ENCODE measurements at regions not wholly inside any gene's neighbourhood (a gene's known extent, or its start where the extent isn't known, plus 50 kb on each side); places are given as distances from the start of the nearest gene placed in this dataset.
"Not testable (repeated sequence)": the region's sequence is repeated elsewhere in the genome, so short reads cannot be mapped to it uniquely, and the experiment has no call there.

DNA sequence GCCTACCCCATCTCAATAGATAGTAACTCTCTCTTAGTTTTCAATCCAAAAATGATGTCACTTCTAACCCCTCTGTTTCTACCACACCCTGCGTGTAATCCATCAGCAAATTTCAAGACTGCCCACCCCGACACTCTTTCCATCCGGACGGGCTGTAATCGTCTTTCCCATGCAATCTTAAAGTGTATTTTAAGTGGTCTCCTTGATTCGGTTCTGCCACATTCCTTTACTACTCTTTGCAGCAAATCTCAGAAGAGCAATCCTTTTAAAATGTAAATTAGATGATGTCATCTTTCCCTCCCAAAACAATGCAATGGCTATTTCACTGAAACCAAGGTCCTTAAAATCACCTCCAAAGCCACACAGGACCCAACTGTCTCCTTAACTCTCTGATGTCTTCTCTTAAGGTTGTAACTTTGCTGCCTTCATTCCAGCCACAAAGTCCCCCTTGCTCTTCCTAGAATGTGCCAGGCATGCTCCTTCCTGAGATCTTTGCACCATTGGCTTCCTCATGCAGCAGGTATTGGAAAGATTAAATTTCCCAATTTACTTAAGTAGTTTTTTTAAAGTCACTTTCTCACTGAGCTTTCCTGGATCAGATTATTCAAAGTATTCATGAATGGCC, 932.5 kb upstream of the WWC1 start:
- no peaks in the 10 kb centered on the region for H3K4me1 ChIP-seq (ENCODE audit: control insufficient read depth in 1 of 2, insufficient read depth in 2 of 2, low read length in 2 of 2)
- H3K27ac ChIP-seq (ENCODE audit: low read length): no peak overlapping the region
- no peaks in the 10 kb centered on the region for H3K9me3 ChIP-seq (ENCODE audit: control insufficient read depth in 1 of 2, low read length in 2 of 2)
- no peak overlapping the region for H3K4me3 ChIP-seq (ENCODE audit: low read depth in 1 of 2, low read length in 2 of 2)
- H3K36me3 ChIP-seq (ENCODE audit: control insufficient read depth in 1 of 2, insufficient read depth in 2 of 2, low read length in 2 of 2): no peaks in the 10 kb centered on the region
- H3K27me3 ChIP-seq (ENCODE audit: low read depth, low read length): no peaks in the 10 kb centered on the region

DNA sequence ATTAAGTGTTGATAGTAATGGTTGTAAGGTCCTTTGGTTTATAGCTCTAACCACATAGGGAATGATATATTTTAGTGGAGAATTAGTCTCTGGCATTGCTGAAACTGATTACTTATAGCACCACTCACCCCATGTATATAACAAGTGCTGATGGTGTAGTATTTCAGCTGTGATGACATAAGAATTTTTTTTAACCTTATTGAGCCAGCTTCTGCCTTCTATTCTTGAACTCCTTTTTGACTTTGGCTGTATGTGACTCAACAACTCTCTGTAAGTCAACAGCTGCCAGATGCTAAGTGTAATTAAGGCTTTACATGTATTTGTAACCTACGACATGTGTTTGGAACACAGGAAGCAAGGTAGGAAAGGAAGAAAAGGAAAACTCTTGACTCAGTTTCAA, 929.6 kb upstream of the WWC1 start:
- Histone ChIP-seq H3K4me3 (ENCODE audit: low read depth in 1 of 2, low read length in 2 of 2) (no peak overlapping the region), H3K27me3 (ENCODE audit: low read depth, low read length) (no peaks in the 10 kb centered on the region), H3K36me3 (ENCODE audit: control insufficient read depth in 1 of 2, insufficient read depth in 2 of 2, low read length in 2 of 2) (no peaks in the 10 kb centered on the region), H3K4me1 (ENCODE audit: control insufficient read depth in 1 of 2, insufficient read depth in 2 of 2, low read length in 2 of 2) (no peaks in the 10 kb centered on the region), H3K9me3 (ENCODE audit: control insufficient read depth in 1 of 2, low read length in 2 of 2) (no peaks in the 10 kb centered on the region), H3K27ac (ENCODE audit: low read length) (no peak overlapping the region)

DNA sequence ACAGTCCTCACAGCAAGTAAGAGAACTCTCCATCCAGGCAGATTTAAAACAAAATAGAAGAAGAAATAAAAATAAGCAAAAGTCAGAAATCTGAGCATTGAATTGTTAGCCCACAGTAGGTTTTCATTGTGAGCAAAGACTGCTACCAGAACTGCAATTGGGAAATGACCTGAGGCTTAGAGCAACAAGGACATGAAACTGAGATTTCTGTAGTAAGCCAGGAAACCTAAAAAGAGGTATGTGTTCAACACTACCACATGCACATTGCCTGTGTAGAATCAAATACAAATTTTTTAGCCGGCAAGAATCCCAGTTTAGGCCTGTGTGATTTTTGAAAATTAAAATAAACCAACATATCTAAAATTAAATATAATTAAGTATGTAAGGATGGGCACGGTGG, 928.4 kb upstream of the WWC1 start:
- no peaks in the 10 kb centered on the region for H3K4me1 ChIP-seq (ENCODE audit: control insufficient read depth in 1 of 2, insufficient read depth in 2 of 2, low read length in 2 of 2)
- H3K27ac ChIP-seq (ENCODE audit: low read length): no peak overlapping the region
- no peaks in the 10 kb centered on the region for H3K36me3 ChIP-seq (ENCODE audit: control insufficient read depth in 1 of 2, insufficient read depth in 2 of 2, low read length in 2 of 2)
- no peaks in the 10 kb centered on the region for H3K9me3 ChIP-seq (ENCODE audit: control insufficient read depth in 1 of 2, low read length in 2 of 2)
- H3K27me3 ChIP-seq (ENCODE audit: low read depth, low read length): no peaks in the 10 kb centered on the region
- H3K4me3 ChIP-seq (ENCODE audit: low read depth in 1 of 2, low read length in 2 of 2): no peak overlapping the region

DNA sequence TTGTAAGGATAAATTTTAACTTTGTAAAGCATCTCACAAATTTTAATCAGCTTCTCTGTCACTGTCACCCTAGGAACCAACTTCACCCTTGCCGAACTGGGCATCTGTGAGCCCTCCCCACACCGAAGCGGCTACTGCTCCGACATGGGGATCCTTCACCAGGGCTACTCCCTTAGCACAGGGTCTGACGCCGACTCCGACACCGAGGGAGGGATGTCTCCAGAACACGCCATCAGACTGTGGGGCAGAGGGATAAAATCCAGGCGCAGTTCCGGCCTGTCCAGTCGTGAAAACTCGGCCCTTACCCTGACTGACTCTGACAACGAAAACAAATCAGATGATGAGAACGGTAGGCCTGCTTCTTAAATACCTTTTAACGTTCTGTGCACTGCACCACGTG, 916.3 kb upstream of the WWC1 start:
- no peak overlapping the region for H3K4me3 ChIP-seq (ENCODE audit: low read depth in 1 of 2, low read length in 2 of 2)
- no peaks in the 10 kb centered on the region for H3K9me3 ChIP-seq (ENCODE audit: control insufficient read depth in 1 of 2, low read length in 2 of 2)
- no peak overlapping the region for H3K27ac ChIP-seq (ENCODE audit: low read length)
- H3K27me3 ChIP-seq (ENCODE audit: low read depth, low read length): no peaks in the 10 kb centered on the region
- no peaks in the 10 kb centered on the region for H3K4me1 ChIP-seq (ENCODE audit: control insufficient read depth in 1 of 2, insufficient read depth in 2 of 2, low read length in 2 of 2)
- no peaks in the 10 kb centered on the region for H3K36me3 ChIP-seq (ENCODE audit: control insufficient read depth in 1 of 2, insufficient read depth in 2 of 2, low read length in 2 of 2)

DNA sequence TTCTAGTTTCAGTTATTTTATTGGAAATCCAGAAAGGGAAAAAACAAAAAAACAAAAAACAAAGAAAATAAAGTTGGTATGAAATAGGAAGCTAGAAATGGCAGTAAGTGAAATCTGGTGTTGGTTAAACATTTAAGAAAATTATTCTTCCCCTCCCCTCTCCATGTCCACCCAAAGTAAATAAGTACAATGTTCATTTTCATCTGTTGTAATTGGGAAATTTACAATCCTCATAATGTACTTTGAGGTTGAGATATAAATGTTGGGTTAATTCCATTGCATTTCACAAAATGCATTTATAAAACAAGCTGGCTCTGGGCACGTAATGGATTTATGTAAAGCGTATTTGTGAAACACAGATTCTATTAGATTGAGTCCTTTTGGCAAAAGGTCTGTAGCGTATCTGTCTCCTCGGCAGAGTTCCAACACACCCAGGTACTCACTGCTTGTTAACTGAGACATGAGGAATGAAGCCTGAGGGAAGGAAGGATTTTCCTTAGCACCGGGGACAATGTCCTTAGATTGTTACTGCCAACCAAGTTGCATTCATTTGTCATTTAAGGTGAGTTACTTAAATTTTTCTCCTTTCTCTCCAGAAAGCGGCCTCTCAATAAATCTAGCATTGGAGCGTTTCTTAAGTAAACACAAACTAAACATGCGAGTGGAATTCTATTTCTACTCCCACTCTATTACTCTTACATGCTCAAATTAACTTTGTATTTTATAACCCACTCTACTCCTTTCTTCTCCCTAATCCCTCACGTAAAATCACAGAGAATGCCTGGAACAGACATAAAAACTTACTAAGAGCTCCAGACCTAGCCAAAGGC, 912.3 kb upstream of the WWC1 start:
- Histone ChIP-seq H3K36me3 (ENCODE audit: control insufficient read depth in 1 of 2, insufficient read depth in 2 of 2, low read length in 2 of 2) (no peaks in the 10 kb centered on the region), H3K4me3 (ENCODE audit: low read depth in 1 of 2, low read length in 2 of 2) (no peak overlapping the region), H3K27ac (ENCODE audit: low read length) (no peak overlapping the region), H3K4me1 (ENCODE audit: control insufficient read depth in 1 of 2, insufficient read depth in 2 of 2, low read length in 2 of 2) (no peaks in the 10 kb centered on the region), H3K27me3 (ENCODE audit: low read depth, low read length) (no peaks in the 10 kb centered on the region), H3K9me3 (ENCODE audit: control insufficient read depth in 1 of 2, low read length in 2 of 2) (no peaks in the 10 kb centered on the region)

DNA sequence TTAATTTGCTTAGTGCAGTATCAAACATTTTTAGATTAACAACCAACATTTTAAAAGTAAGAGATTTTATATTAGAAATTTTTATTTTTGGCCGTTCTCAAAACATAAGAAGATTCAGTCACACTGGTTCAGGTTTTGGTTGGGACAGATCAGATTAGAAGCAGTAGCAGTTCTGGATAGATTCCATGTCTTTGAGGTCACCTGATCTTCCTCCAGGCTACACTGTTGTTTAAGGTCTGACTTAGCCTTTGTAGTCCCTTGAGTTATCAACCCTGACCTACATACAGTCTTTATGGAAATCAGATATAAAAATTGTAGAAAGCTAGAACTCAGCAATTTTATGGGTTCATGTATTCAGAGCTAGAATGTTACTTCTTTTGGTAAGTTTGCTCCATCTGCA, 910.0 kb upstream of the WWC1 start:
- H3K27me3 ChIP-seq (ENCODE audit: low read depth, low read length): no peaks in the 10 kb centered on the region
- no peaks in the 10 kb centered on the region for H3K9me3 ChIP-seq (ENCODE audit: control insufficient read depth in 1 of 2, low read length in 2 of 2)
- H3K4me1 ChIP-seq (ENCODE audit: control insufficient read depth in 1 of 2, insufficient read depth in 2 of 2, low read length in 2 of 2): no peaks in the 10 kb centered on the region
- no peaks in the 10 kb centered on the region for H3K36me3 ChIP-seq (ENCODE audit: control insufficient read depth in 1 of 2, insufficient read depth in 2 of 2, low read length in 2 of 2)
- H3K27ac ChIP-seq (ENCODE audit: low read length): no peak overlapping the region
- H3K4me3 ChIP-seq (ENCODE audit: low read depth in 1 of 2, low read length in 2 of 2): no peak overlapping the region

DNA sequence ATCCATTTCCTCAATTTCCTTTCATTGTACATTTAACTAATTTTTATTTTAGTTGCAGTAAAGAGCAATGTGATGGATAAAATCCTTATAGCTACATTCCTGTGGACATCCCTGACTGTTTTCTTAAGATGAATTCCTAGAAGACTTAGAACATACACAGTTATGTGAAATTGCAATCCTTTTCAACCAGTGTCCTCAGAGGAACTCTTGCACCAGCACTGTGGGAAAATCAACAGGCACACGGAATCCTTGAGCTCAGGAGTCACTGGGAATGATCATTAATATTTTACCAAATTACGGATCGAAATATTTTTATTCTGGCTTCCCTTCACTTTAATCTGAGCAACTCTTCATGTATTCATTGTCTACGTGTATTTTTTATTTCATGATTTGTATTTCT, 901.9 kb upstream of the WWC1 start:
- H3K4me1 ChIP-seq (ENCODE audit: control insufficient read depth in 1 of 2, insufficient read depth in 2 of 2, low read length in 2 of 2): no peaks in the 10 kb centered on the region

DNA sequence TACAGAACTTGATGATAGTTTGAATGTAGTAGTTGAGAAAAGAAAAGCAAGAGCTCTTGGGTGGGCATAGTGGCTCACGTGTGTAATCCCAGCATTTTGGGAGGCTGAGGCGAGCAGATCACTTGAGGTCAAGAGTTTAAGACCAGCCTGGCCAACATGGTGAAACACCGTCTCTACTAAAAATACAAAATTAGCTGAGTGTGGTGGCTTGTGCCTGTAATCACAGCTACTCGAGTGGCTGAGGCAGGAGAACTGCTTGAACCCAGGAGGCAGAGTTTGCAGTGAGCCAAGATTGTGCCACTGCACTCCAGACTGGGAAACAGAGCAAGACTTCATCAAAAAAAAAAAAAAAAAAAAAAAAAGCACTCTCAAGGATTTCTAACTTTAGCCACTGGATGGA, 900.2 kb upstream of the WWC1 start:
- not testable (repeated sequence) for H3K9me3 ChIP-seq (ENCODE audit: control insufficient read depth in 1 of 2, low read length in 2 of 2); H3K27me3 ChIP-seq (ENCODE audit: low read depth, low read length); H3K36me3 ChIP-seq (ENCODE audit: control insufficient read depth in 1 of 2, insufficient read depth in 2 of 2, low read length in 2 of 2); H3K27ac ChIP-seq (ENCODE audit: low read length); H3K4me3 ChIP-seq (ENCODE audit: low read depth in 1 of 2, low read length in 2 of 2); H3K4me1 ChIP-seq (ENCODE audit: control insufficient read depth in 1 of 2, insufficient read depth in 2 of 2, low read length in 2 of 2)

More for the DNA sequence above, 901.9 kb upstream of the WWC1 start:
- Histone ChIP-seq H3K36me3 (ENCODE audit: control insufficient read depth in 1 of 2, insufficient read depth in 2 of 2, low read length in 2 of 2) (no peaks in the 10 kb centered on the region), H3K4me3 (ENCODE audit: low read depth in 1 of 2, low read length in 2 of 2) (no peak overlapping the region), H3K27me3 (ENCODE audit: low read depth, low read length) (no peaks in the 10 kb centered on the region), H3K9me3 (ENCODE audit: control insufficient read depth in 1 of 2, low read length in 2 of 2) (peaks cover 0 to 3% of the 10 kb centered on the region in 2 donors), H3K27ac (ENCODE audit: low read length) (no peak overlapping the region)

DNA sequence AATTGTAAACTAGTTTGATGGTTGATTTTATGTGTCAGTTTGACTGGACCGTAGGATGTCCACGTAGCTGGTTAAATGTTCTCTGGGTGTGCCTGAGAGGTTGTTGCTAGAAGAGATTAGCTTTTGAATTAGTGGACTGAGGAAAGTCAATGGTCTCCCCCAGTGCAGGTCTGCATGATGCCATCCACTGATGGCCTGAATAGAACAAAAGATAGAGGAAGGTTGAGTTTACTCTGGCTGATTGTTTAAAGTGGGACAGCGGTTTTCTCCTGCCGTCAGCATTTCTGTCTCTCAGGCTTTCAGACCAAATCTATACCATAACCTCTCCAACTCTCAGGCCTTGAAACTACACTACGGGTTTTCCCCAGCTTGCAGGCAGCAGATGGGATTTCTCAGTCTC, 899.2 kb upstream of the WWC1 start:
- Histone ChIP-seq H3K9me3 (ENCODE audit: control insufficient read depth in 1 of 2, low read length in 2 of 2) (peaks cover 0 to 3% of the 10 kb centered on the region in 2 donors), H3K27ac (ENCODE audit: low read length) (no peak overlapping the region), H3K36me3 (ENCODE audit: control insufficient read depth in 1 of 2, insufficient read depth in 2 of 2, low read length in 2 of 2) (no peaks in the 10 kb centered on the region), H3K4me1 (ENCODE audit: control insufficient read depth in 1 of 2, insufficient read depth in 2 of 2, low read length in 2 of 2) (no peaks in the 10 kb centered on the region), H3K27me3 (ENCODE audit: low read depth, low read length) (no peaks in the 10 kb centered on the region), H3K4me3 (ENCODE audit: low read depth in 1 of 2, low read length in 2 of 2) (no peak overlapping the region)

DNA sequence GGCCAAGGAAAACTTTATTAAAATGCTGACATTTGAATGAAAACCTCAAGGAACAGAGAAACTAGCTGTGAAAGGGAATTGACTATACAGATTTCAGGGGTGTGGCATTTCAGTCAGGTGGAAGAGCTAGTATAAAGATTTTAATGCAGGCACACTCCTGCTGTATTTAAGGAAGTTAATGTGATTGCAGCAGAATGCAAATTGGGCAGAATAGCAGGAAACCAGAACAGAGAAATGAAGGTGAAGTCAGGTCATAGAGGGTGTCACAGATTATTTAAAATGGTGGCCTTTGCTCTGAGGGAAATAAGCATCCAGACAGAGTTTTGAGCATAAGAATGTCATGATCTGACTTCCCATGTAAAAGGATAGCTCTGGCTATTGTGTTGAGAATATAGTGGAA, 898.1 kb upstream of the WWC1 start:
- H3K4me1 ChIP-seq (ENCODE audit: control insufficient read depth in 1 of 2, insufficient read depth in 2 of 2, low read length in 2 of 2): no peaks in the 10 kb centered on the region
- H3K9me3 ChIP-seq (ENCODE audit: control insufficient read depth in 1 of 2, low read length in 2 of 2): peaks cover 0 to 3% of the 10 kb centered on the region in 2 donors
- H3K27me3 ChIP-seq (ENCODE audit: low read depth, low read length): no peaks in the 10 kb centered on the region
- no peak overlapping the region for H3K27ac ChIP-seq (ENCODE audit: low read length)
- no peak overlapping the region for H3K4me3 ChIP-seq (ENCODE audit: low read depth in 1 of 2, low read length in 2 of 2)
- no peaks in the 10 kb centered on the region for H3K36me3 ChIP-seq (ENCODE audit: control insufficient read depth in 1 of 2, insufficient read depth in 2 of 2, low read length in 2 of 2)

DNA sequence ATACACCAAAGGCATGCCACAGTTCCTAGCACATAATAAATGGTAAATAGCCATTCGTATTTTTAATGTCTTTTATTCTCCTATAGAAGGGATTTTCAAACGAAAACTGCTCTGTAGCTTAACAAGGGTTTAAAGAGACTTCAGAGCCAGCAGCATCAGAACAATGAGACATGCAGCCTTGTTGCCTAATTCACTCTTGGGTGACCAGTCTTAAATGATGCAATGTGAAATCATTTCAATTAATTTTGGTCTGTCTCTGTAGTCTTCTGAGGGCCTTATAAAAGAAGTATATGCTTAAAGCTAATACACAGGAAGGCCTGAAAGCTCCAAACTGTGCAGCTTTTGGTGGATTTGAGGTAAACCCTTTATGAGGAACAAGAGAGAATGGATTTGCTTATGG, 888.8 kb upstream of the WWC1 start:
- no peaks in the 10 kb centered on the region for H3K9me3 ChIP-seq (ENCODE audit: control insufficient read depth in 1 of 2, low read length in 2 of 2)
- H3K27ac ChIP-seq (ENCODE audit: low read length): no peak overlapping the region
- no peak overlapping the region for H3K4me3 ChIP-seq (ENCODE audit: low read depth in 1 of 2, low read length in 2 of 2)
- no peaks in the 10 kb centered on the region for H3K36me3 ChIP-seq (ENCODE audit: control insufficient read depth in 1 of 2, insufficient read depth in 2 of 2, low read length in 2 of 2)
- H3K27me3 ChIP-seq (ENCODE audit: low read depth, low read length): no peaks in the 10 kb centered on the region
- no peaks in the 10 kb centered on the region for H3K4me1 ChIP-seq (ENCODE audit: control insufficient read depth in 1 of 2, insufficient read depth in 2 of 2, low read length in 2 of 2)

DNA sequence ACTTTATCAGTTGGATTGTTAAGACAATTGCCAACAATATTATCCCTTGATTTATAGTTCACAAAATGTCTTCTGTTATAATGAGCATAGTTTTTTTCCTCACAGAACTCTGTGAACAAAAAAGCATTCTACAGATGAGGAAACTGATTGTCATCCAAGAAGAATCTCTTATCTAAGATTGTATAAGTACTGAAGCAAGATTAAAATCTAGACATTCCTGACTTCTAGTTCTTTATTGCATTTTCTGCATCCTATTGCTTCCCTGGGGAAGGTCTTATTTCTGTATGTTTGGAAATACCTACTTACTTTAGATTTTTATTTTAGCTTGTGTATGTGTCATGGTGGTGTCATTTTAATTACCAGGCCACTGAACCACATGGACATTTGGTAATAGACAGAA, 884.9 kb upstream of the WWC1 start:
- no peaks in the 10 kb centered on the region for H3K9me3 ChIP-seq (ENCODE audit: control insufficient read depth in 1 of 2, low read length in 2 of 2)
- H3K4me1 ChIP-seq (ENCODE audit: control insufficient read depth in 1 of 2, insufficient read depth in 2 of 2, low read length in 2 of 2): no peaks in the 10 kb centered on the region

More for the DNA sequence above, 884.9 kb upstream of the WWC1 start:
- H3K36me3 ChIP-seq (ENCODE audit: control insufficient read depth in 1 of 2, insufficient read depth in 2 of 2, low read length in 2 of 2): no peaks in the 10 kb centered on the region
- no peak overlapping the region for H3K4me3 ChIP-seq (ENCODE audit: low read depth in 1 of 2, low read length in 2 of 2)
- H3K27me3 ChIP-seq (ENCODE audit: low read depth, low read length): no peaks in the 10 kb centered on the region
- H3K27ac ChIP-seq (ENCODE audit: low read length): no peak overlapping the region

Data from muscle layer of duodenum (tissue), 2 donors.